ENCODE measurements at regions not wholly inside any gene's neighbourhood (a gene's known extent, or its start where the extent isn't known, plus 50 kb on each side); places are given as distances from the start of the nearest gene placed in this dataset.

DNA sequence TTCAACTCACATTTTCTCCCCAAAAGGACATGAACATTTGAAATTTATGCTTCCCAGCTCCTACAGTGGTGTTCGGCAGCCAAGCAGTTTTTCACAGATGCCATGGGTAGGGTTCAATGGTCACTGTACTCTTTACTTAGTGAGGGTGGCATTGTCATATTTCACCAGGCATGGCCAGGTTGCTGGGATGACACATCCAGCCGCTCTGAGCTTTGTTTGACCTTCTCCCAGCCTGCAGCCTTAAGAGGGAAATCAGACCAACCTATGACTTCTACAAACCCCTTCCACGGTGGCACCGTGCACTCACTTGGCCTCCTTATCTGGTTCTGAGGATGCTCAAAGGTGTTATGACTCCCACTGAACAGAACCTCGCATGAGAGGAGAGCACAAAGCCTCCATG, 108.4 kb upstream of the SH3BP4 start (continued):
- TF ChIP-seq, protein P1, sequence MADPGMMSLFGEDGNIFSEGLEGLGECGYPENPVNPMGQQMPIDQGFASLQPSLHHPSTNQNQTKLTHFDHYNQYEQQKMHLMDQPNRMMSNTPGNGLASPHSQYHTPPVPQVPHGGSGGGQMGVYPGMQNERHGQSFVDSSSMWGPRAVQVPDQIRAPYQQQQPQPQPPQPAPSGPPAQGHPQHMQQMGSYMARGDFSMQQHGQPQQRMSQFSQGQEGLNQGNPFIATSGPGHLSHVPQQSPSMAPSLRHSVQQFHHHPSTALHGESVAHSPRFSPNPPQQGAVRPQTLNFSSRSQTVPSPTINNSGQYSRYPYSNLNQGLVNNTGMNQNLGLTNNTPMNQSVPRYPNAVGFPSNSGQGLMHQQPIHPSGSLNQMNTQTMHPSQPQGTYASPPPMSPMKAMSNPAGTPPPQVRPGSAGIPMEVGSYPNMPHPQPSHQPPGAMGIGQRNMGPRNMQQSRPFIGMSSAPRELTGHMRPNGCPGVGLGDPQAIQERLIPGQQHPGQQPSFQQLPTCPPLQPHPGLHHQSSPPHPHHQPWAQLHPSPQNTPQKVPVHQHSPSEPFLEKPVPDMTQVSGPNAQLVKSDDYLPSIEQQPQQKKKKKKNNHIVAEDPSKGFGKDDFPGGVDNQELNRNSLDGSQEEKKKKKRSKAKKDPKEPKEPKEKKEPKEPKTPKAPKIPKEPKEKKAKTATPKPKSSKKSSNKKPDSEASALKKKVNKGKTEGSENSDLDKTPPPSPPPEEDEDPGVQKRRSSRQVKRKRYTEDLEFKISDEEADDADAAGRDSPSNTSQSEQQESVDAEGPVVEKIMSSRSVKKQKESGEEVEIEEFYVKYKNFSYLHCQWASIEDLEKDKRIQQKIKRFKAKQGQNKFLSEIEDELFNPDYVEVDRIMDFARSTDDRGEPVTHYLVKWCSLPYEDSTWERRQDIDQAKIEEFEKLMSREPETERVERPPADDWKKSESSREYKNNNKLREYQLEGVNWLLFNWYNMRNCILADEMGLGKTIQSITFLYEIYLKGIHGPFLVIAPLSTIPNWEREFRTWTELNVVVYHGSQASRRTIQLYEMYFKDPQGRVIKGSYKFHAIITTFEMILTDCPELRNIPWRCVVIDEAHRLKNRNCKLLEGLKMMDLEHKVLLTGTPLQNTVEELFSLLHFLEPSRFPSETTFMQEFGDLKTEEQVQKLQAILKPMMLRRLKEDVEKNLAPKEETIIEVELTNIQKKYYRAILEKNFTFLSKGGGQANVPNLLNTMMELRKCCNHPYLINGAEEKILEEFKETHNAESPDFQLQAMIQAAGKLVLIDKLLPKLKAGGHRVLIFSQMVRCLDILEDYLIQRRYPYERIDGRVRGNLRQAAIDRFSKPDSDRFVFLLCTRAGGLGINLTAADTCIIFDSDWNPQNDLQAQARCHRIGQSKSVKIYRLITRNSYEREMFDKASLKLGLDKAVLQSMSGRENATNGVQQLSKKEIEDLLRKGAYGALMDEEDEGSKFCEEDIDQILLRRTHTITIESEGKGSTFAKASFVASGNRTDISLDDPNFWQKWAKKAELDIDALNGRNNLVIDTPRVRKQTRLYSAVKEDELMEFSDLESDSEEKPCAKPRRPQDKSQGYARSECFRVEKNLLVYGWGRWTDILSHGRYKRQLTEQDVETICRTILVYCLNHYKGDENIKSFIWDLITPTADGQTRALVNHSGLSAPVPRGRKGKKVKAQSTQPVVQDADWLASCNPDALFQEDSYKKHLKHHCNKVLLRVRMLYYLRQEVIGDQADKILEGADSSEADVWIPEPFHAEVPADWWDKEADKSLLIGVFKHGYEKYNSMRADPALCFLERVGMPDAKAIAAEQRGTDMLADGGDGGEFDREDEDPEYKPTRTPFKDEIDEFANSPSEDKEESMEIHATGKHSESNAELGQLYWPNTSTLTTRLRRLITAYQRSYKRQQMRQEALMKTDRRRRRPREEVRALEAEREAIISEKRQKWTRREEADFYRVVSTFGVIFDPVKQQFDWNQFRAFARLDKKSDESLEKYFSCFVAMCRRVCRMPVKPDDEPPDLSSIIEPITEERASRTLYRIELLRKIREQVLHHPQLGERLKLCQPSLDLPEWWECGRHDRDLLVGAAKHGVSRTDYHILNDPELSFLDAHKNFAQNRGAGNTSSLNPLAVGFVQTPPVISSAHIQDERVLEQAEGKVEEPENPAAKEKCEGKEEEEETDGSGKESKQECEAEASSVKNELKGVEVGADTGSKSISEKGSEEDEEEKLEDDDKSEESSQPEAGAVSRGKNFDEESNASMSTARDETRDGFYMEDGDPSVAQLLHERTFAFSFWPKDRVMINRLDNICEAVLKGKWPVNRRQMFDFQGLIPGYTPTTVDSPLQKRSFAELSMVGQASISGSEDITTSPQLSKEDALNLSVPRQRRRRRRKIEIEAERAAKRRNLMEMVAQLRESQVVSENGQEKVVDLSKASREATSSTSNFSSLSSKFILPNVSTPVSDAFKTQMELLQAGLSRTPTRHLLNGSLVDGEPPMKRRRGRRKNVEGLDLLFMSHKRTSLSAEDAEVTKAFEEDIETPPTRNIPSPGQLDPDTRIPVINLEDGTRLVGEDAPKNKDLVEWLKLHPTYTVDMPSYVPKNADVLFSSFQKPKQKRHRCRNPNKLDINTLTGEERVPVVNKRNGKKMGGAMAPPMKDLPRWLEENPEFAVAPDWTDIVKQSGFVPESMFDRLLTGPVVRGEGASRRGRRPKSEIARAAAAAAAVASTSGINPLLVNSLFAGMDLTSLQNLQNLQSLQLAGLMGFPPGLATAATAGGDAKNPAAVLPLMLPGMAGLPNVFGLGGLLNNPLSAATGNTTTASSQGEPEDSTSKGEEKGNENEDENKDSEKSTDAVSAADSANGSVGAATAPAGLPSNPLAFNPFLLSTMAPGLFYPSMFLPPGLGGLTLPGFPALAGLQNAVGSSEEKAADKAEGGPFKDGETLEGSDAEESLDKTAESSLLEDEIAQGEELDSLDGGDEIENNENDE (IDR thresholded peaks at IDR 0.05; ENCODE audit: insufficient replicate concordance, low read length), result no peak
- TF ChIP-seq SP4 (IDR thresholded peaks at IDR 0.05; ENCODE audit: low read length), result no peak
- no peak for TF ChIP-seq CREB1 (IDR thresholded peaks at IDR 0.05)
- no peak for TF ChIP-seq FOSL1 (IDR thresholded peaks at IDR 0.05; ENCODE audit: insufficient read depth, low read depth, low read length)
- TF ChIP-seq JUND (IDR thresholded peaks at IDR 0.05; ENCODE audit: low read length), result no peak
